Keratinocyte (primary cell): ENCODE measurements at regions not wholly inside any gene's neighbourhood (a gene's known extent, or its start where the extent isn't known, plus 50 kb on each side); places are given as distances from the start of the nearest gene placed in this dataset.

Experiments
- DNase-seq: peaks from one replicate; pipeline ENCODE4 v3.0.0-alpha.2; 2011; ENCODE audit warnings: low read depth, missing footprints, low spot score
- FAIRE-seq: peaks from 2 replicates; lab custom pipeline; 2011; peaks lifted over from hg19 to GRCh38; lab: Jason Lieb, UNC
- H2AFZ ChIP-seq: 2 replicates; pipeline ENCODE4 v1.6.0; 2012; ENCODE audit warnings: low read length, control low read depth, inconsistent platforms; ENCODE audit not compliant: control insufficient read depth
- H3K27ac ChIP-seq: 2 replicates; pipeline ENCODE4 v1.5.1; 2011; ENCODE audit warnings: low read length; ENCODE audit not compliant: control insufficient read depth, insufficient read depth
- H3K27me3 ChIP-seq: 3 replicates; pipeline ENCODE4 v1.6.0; 2011; ENCODE audit warnings: low read length; ENCODE audit not compliant: control insufficient read depth, insufficient read depth; ENCODE audit errors: extremely low read depth
- H3K36me3 ChIP-seq, 2 experiments: 2 replicates in 1 of 2; 3 replicates in 1 of 2; pipeline ENCODE4 v1.5.1; 2011; ENCODE audit warnings: low read length in 2 of 2, mild to moderate bottlenecking in 1 of 2; ENCODE audit not compliant: control insufficient read depth in 2 of 2, insufficient read depth in 2 of 2; ENCODE audit errors: extremely low read depth in 1 of 2
- H3K4me1 ChIP-seq: 3 replicates; pipeline ENCODE4 v1.5.1; 2011; ENCODE audit warnings: low read length; ENCODE audit not compliant: control insufficient read depth, insufficient read depth; ENCODE audit errors: extremely low read depth
- H3K4me2 ChIP-seq: 3 replicates; pipeline ENCODE4 v1.6.0; 2011; ENCODE audit warnings: low read depth, low read length; ENCODE audit not compliant: control insufficient read depth, insufficient read depth; ENCODE audit errors: extremely low read depth
- H3K4me3 ChIP-seq, 3 experiments: fragments of 200-600 bp in 1 of 3; sonication (generic) in 1 of 3; 2 replicates in 2 of 3; 3 replicates in 1 of 3; pipeline ENCODE4 v1.5.1; 2011 to 2016; ENCODE audit warnings: low read length in 3 of 3, mild to moderate bottlenecking in 3 of 3, control low read depth in 2 of 3, inconsistent platforms in 1 of 3, low read depth in 1 of 3, mixed read lengths in 1 of 3, mixed run types in 1 of 3, moderate library complexity in 1 of 3; ENCODE audit not compliant: control insufficient read depth in 2 of 3, insufficient read depth in 2 of 3; ENCODE audit errors: extremely low read depth in 1 of 3
- H3K79me2 ChIP-seq: 2 replicates; pipeline ENCODE4 v1.6.0; 2012; ENCODE audit warnings: low read length; ENCODE audit not compliant: control insufficient read depth, insufficient read depth
- H3K9ac ChIP-seq: 3 replicates; pipeline ENCODE4 v1.6.0; 2011; ENCODE audit warnings: low read length; ENCODE audit not compliant: control insufficient read depth, insufficient read depth; ENCODE audit errors: extremely low read depth
- H3K9me1 ChIP-seq: 3 replicates; pipeline ENCODE4 v1.6.0; 2011; ENCODE audit warnings: low read length; ENCODE audit not compliant: control insufficient read depth, insufficient read depth; ENCODE audit errors: extremely low read depth
- H3K9me3 ChIP-seq: 2 replicates; pipeline ENCODE4 v1.5.1; 2012; ENCODE audit warnings: low read depth, low read length; ENCODE audit not compliant: control insufficient read depth
- H4K20me1 ChIP-seq: 3 replicates; pipeline ENCODE4 v1.6.0; 2011; ENCODE audit warnings: low read length; ENCODE audit not compliant: control insufficient read depth, insufficient read depth; ENCODE audit errors: extremely low read depth
- CTCF ChIP-seq, 3 experiments: IDR thresholded peaks in 1 of 3; conservative IDR thresholded peaks in 1 of 3; optimal IDR thresholded peaks in 1 of 3; 2 replicates in 2 of 3; 3 replicates in 1 of 3; pipeline versions ENCODE3 to v1.5.1; 2011; ENCODE audit warnings: low read length in 3 of 3, mild to moderate bottlenecking in 3 of 3, moderate library complexity in 2 of 3, control low read depth in 1 of 3, inconsistent platforms in 1 of 3; ENCODE audit not compliant: insufficient read depth in 2 of 3; ENCODE audit errors: extremely low read depth in 1 of 3
- EZH2 ChIP-seq: IDR thresholded peaks from one replicate; pipeline ENCODE4 v1.6.1; 2012; ENCODE audit warnings: inconsistent platforms, mild to moderate bottlenecking, low read length, moderate library complexity
- dilution Hi-C: fragments of 300-500 bp; cut with MboI; formaldehyde crosslinking; loops from one replicate; pipeline ENCODE4 v1.7.0; 2020; ENCODE audit warnings: low sequenced_read_pairs; ENCODE audit not compliant: extremely low pct_ligation_motif_present

GRCh38 chr4:140246216-140246615 lies 92.2 kb upstream of the MAML3 start:
- H3K27me3 ChIP-seq, result no peaks in the 10 kb centered on the region
- H3K9ac ChIP-seq, result no peak overlapping the region
- H3K36me3 ChIP-seq, result no peaks in the 10 kb centered on the region
- no peak overlapping the region for H3K4me2 ChIP-seq
- no peaks in the 10 kb centered on the region for H4K20me1 ChIP-seq
- DNase-seq, result no peak
- peaks cover under 1% of the 10 kb centered on the region for H3K4me1 ChIP-seq
- TF ChIP-seq CTCF (optimal IDR thresholded peaks at IDR 0.05 in 1 of 3, IDR thresholded peaks at IDR 0.05 in 1 of 3, conservative IDR thresholded peaks at IDR 0.05 in 1 of 3; ENCODE audit: extremely low read depth in 1 of 3, insufficient read depth in 2 of 3, low read length in 3 of 3) (no peak), EZH2 (no peak)
- no peaks in the 10 kb centered on the region for H3K9me1 ChIP-seq
- H2AFZ ChIP-seq, result no peak overlapping the region
- FAIRE-seq, result no peak
- no peaks in the 10 kb centered on the region for H3K9me3 ChIP-seq
- H3K4me3 ChIP-seq, result no peak overlapping the region
- dilution Hi-C loops, result no loop called here
- H3K79me2 ChIP-seq, result no peaks in the 10 kb centered on the region
- H3K27ac ChIP-seq, result no peak overlapping the region

- no peak overlapping the region for H2AFZ ChIP-seq
- no peaks in the 10 kb centered on the region for H3K27me3 ChIP-seq
- FAIRE-seq (no peak), DNase-seq (no peak)
- no peak overlapping the region for H3K4me2 ChIP-seq
- H3K9me1 ChIP-seq, result no peaks in the 10 kb centered on the region
- TF ChIP-seq CTCF (optimal IDR thresholded peaks at IDR 0.05 in 1 of 3, IDR thresholded peaks at IDR 0.05 in 1 of 3, conservative IDR thresholded peaks at IDR 0.05 in 1 of 3; ENCODE audit: extremely low read depth in 1 of 3, insufficient read depth in 2 of 3, low read length in 3 of 3) (no peak), EZH2 (no peak)
- H3K4me3 ChIP-seq, result no peak overlapping the region
- no peaks in the 10 kb centered on the region for H3K9me3 ChIP-seq
- no peaks in the 10 kb centered on the region for H4K20me1 ChIP-seq
- dilution Hi-C loops, result no loop called here
- H3K36me3 ChIP-seq, result no peaks in the 10 kb centered on the region
- H3K4me1 ChIP-seq, result no peaks in the 10 kb centered on the region
- H3K9ac ChIP-seq, result no peak overlapping the region
- no peaks in the 10 kb centered on the region for H3K79me2 ChIP-seq
- H3K27ac ChIP-seq, result no peak overlapping the region
These were observed 90.3 kb upstream of the MAML3 start for GRCh38 chr4:140244328-140244727.
